ENCODE measurements at regions not wholly inside any gene's neighbourhood (a gene's known extent, or its start where the extent isn't known, plus 50 kb on each side); places are given as distances from the start of the nearest gene placed in this dataset.

DNA sequence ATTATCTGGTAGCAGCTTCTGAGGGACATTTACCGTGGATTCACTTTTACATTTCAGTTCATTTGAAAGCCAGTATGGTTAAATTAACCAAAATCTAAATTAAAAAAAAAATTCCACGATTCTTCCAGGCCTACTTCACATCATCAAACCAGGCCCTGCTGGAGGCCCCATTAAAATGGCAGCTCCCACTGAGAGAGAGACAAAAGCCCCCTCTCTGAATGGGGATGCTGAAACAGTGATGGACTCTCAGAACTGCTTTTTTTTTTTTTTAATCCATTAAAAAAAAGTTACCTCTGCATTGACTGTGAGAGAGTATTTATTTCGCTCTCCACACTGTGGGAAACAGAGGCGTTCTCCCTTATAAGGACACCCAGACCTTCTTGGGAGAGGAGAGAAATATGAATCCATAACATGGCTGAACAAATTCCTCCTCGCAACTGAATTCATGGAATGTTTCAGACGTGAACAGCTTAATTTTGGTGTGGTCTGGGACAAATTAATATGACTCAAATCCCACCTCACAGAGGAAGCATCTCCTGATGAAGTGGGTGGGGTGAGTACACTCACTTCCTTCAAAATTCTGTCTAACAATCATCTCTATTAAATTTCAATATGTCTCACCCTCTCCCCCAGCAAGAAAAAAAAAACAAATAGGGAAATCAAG is 73.5 kb downstream of the SAMD9 start:
- Histone ChIP-seq H3K4me1 (ENCODE audit: control insufficient read depth in 4 of 4, insufficient read depth in 4 of 4, low read length in 3 of 4) (no peaks in the 10 kb centered on the region), H3K36me3 (ENCODE audit: control insufficient read depth in 4 of 4, insufficient read depth in 3 of 4, low read depth in 1 of 4, low read length in 3 of 4) (no peaks in the 10 kb centered on the region), H3K9ac (ENCODE audit: low read depth in 1 of 2, low read length in 2 of 2) (no peak overlapping the region), H3K27ac (ENCODE audit: low read depth in 1 of 2, low read length in 2 of 2) (no peak overlapping the region), H3K9me3 (ENCODE audit: control insufficient read depth in 4 of 4, low read length in 3 of 4) (no peaks in the 10 kb centered on the region), H3K27me3 (ENCODE audit: control insufficient read depth in 4 of 4, insufficient read depth in 4 of 4, low read length in 3 of 4) (peaks cover 0 to 3% (median 0%) of the 10 kb centered on the region in 4 donors), H3K4me3 (ENCODE audit: low read depth in 1 of 3, low read length in 3 of 3) (no peak overlapping the region)
- WGBS, result 84% methylated on average over 6 of the region's 6 CpGs
- TF ChIP-seq, protein P1, sequence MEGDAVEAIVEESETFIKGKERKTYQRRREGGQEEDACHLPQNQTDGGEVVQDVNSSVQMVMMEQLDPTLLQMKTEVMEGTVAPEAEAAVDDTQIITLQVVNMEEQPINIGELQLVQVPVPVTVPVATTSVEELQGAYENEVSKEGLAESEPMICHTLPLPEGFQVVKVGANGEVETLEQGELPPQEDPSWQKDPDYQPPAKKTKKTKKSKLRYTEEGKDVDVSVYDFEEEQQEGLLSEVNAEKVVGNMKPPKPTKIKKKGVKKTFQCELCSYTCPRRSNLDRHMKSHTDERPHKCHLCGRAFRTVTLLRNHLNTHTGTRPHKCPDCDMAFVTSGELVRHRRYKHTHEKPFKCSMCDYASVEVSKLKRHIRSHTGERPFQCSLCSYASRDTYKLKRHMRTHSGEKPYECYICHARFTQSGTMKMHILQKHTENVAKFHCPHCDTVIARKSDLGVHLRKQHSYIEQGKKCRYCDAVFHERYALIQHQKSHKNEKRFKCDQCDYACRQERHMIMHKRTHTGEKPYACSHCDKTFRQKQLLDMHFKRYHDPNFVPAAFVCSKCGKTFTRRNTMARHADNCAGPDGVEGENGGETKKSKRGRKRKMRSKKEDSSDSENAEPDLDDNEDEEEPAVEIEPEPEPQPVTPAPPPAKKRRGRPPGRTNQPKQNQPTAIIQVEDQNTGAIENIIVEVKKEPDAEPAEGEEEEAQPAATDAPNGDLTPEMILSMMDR (IDR thresholded peaks at IDR 0.05; ENCODE audit: low read depth, low read length, missing input control), result no peak
- no peak for TF ChIP-seq FOXA1 (IDR thresholded peaks at IDR 0.05)
- TF ChIP-seq FOXA2 (IDR thresholded peaks at IDR 0.05), result no peak
- no peak for TF ChIP-seq TAF1 (conservative IDR thresholded peaks at IDR 0.05)
- TF ChIP-seq RAD21 (IDR thresholded peaks at IDR 0.05), result no peak
- no peak for TF ChIP-seq HNF4A (conservative IDR thresholded peaks at IDR 0.05)
- no peak for TF ChIP-seq ATF3 (IDR thresholded peaks at IDR 0.05)
- no peak for TF ChIP-seq SP1 (IDR thresholded peaks at IDR 0.05)
- no peak for TF ChIP-seq RXRA (IDR thresholded peaks at IDR 0.05)
- TF ChIP-seq YY1 (IDR thresholded peaks at IDR 0.05), result no peak
- TF ChIP-seq, protein P2, sequence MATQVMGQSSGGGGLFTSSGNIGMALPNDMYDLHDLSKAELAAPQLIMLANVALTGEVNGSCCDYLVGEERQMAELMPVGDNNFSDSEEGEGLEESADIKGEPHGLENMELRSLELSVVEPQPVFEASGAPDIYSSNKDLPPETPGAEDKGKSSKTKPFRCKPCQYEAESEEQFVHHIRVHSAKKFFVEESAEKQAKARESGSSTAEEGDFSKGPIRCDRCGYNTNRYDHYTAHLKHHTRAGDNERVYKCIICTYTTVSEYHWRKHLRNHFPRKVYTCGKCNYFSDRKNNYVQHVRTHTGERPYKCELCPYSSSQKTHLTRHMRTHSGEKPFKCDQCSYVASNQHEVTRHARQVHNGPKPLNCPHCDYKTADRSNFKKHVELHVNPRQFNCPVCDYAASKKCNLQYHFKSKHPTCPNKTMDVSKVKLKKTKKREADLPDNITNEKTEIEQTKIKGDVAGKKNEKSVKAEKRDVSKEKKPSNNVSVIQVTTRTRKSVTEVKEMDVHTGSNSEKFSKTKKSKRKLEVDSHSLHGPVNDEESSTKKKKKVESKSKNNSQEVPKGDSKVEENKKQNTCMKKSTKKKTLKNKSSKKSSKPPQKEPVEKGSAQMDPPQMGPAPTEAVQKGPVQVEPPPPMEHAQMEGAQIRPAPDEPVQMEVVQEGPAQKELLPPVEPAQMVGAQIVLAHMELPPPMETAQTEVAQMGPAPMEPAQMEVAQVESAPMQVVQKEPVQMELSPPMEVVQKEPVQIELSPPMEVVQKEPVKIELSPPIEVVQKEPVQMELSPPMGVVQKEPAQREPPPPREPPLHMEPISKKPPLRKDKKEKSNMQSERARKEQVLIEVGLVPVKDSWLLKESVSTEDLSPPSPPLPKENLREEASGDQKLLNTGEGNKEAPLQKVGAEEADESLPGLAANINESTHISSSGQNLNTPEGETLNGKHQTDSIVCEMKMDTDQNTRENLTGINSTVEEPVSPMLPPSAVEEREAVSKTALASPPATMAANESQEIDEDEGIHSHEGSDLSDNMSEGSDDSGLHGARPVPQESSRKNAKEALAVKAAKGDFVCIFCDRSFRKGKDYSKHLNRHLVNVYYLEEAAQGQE (IDR thresholded peaks at IDR 0.05), result no peak
- no peak for DNase-seq (ENCODE audit: low spot score)

DNA sequence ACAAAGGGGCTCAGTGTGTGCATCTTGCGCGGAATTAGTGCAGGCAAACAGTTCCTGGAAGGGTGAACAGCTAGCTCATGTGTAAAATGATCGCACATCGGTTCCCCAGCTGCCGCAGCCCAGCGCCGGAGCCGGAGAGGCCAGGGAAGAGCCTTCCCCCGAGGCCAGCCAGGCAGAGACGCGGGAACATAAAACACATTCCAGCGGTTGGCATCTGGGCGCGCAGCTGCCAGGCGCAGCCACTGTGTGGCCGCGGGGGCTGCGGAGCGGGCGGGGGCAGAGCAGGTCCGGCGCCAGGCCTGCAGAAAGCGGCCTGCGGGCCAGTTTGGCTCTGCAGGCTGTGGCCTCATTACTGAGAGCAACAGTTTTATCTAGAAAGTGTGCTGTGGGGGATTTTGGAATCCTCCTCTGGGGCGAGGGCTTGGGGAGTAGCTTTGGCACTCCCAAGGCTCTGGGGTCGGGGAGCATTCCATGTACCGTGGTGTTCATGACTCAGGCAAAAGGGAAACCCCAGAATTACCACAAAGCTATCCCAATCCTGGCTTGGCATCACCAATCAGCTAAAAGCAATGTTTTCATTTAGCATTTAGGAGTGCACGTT is 74.3 kb downstream of the SAMD9 start:
- no peaks in the 10 kb centered on the region for H3K4me1 ChIP-seq (ENCODE audit: control insufficient read depth in 4 of 4, insufficient read depth in 4 of 4, low read length in 3 of 4)
- no peak overlapping the region for H3K27ac ChIP-seq (ENCODE audit: low read depth in 1 of 2, low read length in 2 of 2)
- 42% methylated on average over 28 of the region's 28 CpGs for WGBS
- no peaks in the 10 kb centered on the region for H3K36me3 ChIP-seq (ENCODE audit: control insufficient read depth in 4 of 4, insufficient read depth in 3 of 4, low read depth in 1 of 4, low read length in 3 of 4)
- no peaks in the 10 kb centered on the region for H3K9me3 ChIP-seq (ENCODE audit: control insufficient read depth in 4 of 4, low read length in 3 of 4)
- no peak overlapping the region for H3K9ac ChIP-seq (ENCODE audit: low read depth in 1 of 2, low read length in 2 of 2)
- no peak for DNase-seq (ENCODE audit: low spot score)
- no peak overlapping the region for H3K4me3 ChIP-seq (ENCODE audit: low read depth in 1 of 3, low read length in 3 of 3)
- H3K27me3 ChIP-seq (ENCODE audit: control insufficient read depth in 4 of 4, insufficient read depth in 4 of 4, low read length in 3 of 4), result peaks cover 0 to 3% (median 0%) of the 10 kb centered on the region in 4 donors
- no peak for TF ChIP-seq JUND (IDR thresholded peaks at IDR 0.05)
- TF ChIP-seq ATF3 (IDR thresholded peaks at IDR 0.05), result no peak
- no peak for TF ChIP-seq YY1 (IDR thresholded peaks at IDR 0.05)
- no peak for TF ChIP-seq FOXA1 (IDR thresholded peaks at IDR 0.05)
- TF ChIP-seq NR2F2 (IDR thresholded peaks at IDR 0.05), result no peak
- TF ChIP-seq, protein P2 (IDR thresholded peaks at IDR 0.05), result no peak
- no peak for TF ChIP-seq RAD21 (IDR thresholded peaks at IDR 0.05)
- no peak for TF ChIP-seq HNF4G (IDR thresholded peaks at IDR 0.05)
- TF ChIP-seq GABPA (IDR thresholded peaks at IDR 0.05 in 1 of 2, conservative IDR thresholded peaks at IDR 0.05 in 1 of 2), result no peak
- no peak for TF ChIP-seq EGR1 (IDR thresholded peaks at IDR 0.05; ENCODE audit: low read depth in 2 of 2)
- no peak for TF ChIP-seq HNF4A (conservative IDR thresholded peaks at IDR 0.05)
- TF ChIP-seq SP1 (IDR thresholded peaks at IDR 0.05), result no peak
- no peak for TF ChIP-seq TAF1 (conservative IDR thresholded peaks at IDR 0.05)
- TF ChIP-seq, protein P1 (IDR thresholded peaks at IDR 0.05; ENCODE audit: low read depth, low read length, missing input control), result no peak
- no peak for TF ChIP-seq RXRA (IDR thresholded peaks at IDR 0.05)
- TF ChIP-seq FOXA2 (IDR thresholded peaks at IDR 0.05), result no peak

Measured in liver (tissue), 8 donors.